Lower lobe of right lung (tissue), 2 donors: ENCODE measurements at regions not wholly inside any gene's neighbourhood (a gene's known extent, or its start where the extent isn't known, plus 50 kb on each side); places are given as distances from the start of the nearest gene placed in this dataset.

ENCODE experiments used
- ATAC-seq, 2 donors: fragments of 200-7000 bp; cut with Tn5 transposase; one replicate each; pipeline ENCODE4 v1.9.1; 2020 to 2022; ENCODE audit warnings: mild to moderate bottlenecking in 2 of 2, moderate library complexity in 2 of 2
- DNase-seq: peaks from one replicate; pipeline ENCODE4 v3.0.0-alpha.2; 2020
- H3K27ac ChIP-seq: fragments of 200-600 bp; one replicate; pipeline ENCODE4 v1.8.0; 2022
- H3K27me3 ChIP-seq: fragments of 200-600 bp; one replicate; pipeline ENCODE4 v1.8.0; 2022; ENCODE audit warnings: low read depth
- H3K36me3 ChIP-seq: fragments of 200-600 bp; one replicate; pipeline ENCODE4 v1.8.0; 2022; ENCODE audit warnings: mild to moderate bottlenecking
- H3K4me1 ChIP-seq: fragments of 200-600 bp; one replicate; pipeline ENCODE4 v1.8.0; 2022
- H3K4me3 ChIP-seq: fragments of 200-600 bp; one replicate; pipeline ENCODE4 v1.8.0; 2022; ENCODE audit warnings: mild to moderate bottlenecking
- H3K9me3 ChIP-seq: fragments of 200-600 bp; one replicate; pipeline ENCODE4 v1.8.0; 2022
- CTCF ChIP-seq: fragments of 200-600 bp; IDR thresholded peaks from one replicate; pipeline ENCODE4 v1.8.0; 2022; ENCODE audit warnings: antibody characterized with exemption, mild to moderate bottlenecking
- intact Hi-C: fragments of 100-400 bp; cut with DNase I; formaldehyde crosslinking; loops from one replicate; pipeline ENCODE4 v1.11.0; 2022
- donor health status: DM: no; HTN: yes; CAD: no; lungs with severe emphysema.

DNA sequence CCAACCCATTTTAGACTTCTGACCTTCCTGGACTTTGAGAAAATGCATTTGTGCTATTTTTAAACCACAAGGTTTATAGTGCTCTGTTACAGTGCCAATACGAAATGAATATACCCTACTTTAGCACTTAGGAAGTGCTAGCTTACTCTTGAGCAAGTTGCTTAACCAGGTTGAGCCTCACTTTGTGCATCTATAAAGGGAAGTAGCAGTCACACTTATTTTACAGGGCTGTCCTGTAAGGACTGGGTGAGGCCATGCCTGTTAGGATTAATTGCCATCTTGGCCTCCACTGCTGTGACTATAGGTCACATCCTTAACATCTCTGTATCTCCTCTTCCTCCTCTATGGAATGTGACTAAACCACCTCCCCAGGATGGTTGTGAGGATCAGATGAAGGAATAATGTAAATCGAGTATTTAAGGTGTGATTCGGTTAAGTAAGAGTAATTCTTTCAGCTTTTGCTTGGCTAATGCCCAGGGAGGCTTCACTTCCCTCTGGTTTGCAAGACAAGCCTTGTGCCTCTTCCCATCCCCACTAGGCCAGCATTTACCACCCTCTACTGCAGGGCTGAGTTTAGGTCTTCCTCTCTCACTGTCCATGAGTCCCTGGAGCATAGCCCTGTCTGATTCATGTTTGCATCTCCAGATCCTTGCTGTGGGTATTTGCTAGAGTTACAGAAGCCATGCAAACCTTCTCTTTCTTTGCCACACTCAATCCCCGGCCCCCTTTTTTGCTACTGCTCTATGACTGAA is 341.2 kb downstream of the ZNF521 start:
- no peak for TF ChIP-seq CTCF
- Histone ChIP-seq H3K4me3 (no peak overlapping the region), H3K27ac (no peak overlapping the region), H3K9me3 (no peaks in the 10 kb centered on the region), H3K4me1 (no peaks in the 10 kb centered on the region), H3K36me3 (no peaks in the 10 kb centered on the region), H3K27me3 (no peaks in the 10 kb centered on the region)
- ATAC-seq (no peak), DNase-seq (no peak)
- intact Hi-C loops = no loop called here
